ENCODE measurements at regions not wholly inside any gene's neighbourhood (a gene's known extent, or its start where the extent isn't known, plus 50 kb on each side); places are given as distances from the start of the nearest gene placed in this dataset.
"Not testable (repeated sequence)": the region's sequence is repeated elsewhere in the genome, so short reads cannot be mapped to it uniquely, and the experiment has no call there.

DNA sequence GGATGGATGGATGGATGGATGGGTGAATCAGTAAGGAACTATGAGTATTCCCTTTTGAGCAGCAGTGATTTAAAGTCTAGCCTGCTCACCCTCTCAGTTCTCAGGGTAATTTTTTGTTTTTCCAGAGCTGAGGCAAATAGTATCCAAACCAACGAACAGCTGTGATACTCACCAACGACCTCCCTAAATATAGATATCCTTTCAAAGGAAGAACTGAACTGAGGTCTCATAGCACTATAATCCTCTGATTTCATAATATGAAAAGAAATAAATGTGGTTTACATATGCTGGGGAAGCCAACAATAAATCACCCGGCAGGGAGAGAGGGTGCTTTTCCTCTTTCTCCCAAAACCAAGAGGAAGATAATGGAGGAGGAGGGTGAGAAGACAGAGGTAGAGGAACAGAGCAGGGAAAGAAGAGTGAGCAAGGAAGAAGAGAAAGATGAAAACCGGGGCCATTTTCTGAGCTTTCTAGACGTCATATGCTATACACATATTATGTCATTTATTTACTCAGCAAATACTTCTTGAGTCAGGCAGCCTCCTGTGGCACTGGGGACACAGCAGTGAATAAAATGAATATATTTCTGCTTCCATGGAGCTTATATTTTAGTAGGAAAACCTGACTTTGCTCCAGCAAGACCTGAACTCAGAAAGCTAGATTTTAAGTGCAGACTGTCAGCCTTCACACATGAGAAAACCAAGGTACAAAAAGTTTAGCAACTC, 710.7 kb upstream of the TBX3 start:
- no peak for DNase-seq (ENCODE audit: low read depth)

DNA sequence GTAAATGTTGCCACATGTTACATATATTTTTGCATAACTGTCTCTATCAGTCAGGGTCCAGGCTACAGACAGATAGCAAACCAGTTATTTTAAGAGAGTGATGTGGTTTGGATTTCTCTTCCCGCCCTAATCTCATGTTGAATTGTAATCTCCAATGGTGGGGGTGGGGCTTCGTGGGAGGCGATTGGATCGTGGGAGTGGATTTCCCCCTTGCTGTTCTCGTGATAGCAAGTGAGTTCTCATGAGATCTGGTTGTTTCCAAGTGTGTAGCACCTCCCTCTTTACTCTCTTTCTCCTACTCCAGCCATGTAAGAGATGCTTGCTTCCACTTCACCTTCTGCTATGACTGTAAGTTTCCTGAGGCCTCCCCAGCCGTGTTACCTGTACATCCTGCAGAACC, 704.2 kb upstream of the TBX3 start:
- DNase-seq (ENCODE audit: low read depth): no peak

- DNase-seq (ENCODE audit: low read depth): no peak
Observed at GRCh38 chr12:115387467-115387901, 703.5 kb upstream of the TBX3 start.

- no peak for DNase-seq (ENCODE audit: low read depth)
Observed at GRCh38 chr12:115386946-115387345, 703.0 kb upstream of the TBX3 start.

DNA sequence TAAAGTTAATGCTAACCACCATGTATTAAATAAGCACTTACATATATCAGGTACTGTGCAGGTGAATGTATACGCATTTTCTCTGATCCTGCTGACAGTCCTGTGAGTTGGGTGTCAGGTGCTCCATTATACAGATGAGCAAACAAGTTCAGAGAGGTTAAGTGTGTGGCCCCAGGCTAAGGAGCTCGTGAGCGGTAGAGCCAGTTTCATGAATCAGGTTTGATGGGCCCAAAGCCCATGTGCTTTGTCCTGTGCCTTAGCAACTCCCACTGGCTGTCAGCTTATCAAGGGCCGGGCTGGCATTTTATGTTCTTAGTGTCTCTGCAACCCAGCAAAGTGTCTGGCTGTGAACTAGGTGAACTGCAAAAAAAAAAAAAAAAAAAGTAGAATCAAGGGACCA, 701.2 kb upstream of the TBX3 start:
- no peak for DNase-seq (ENCODE audit: low read depth)

- no peak for DNase-seq (ENCODE audit: low read depth)
Observed at GRCh38 chr12:115384391-115384790, 700.4 kb upstream of the TBX3 start.

DNA sequence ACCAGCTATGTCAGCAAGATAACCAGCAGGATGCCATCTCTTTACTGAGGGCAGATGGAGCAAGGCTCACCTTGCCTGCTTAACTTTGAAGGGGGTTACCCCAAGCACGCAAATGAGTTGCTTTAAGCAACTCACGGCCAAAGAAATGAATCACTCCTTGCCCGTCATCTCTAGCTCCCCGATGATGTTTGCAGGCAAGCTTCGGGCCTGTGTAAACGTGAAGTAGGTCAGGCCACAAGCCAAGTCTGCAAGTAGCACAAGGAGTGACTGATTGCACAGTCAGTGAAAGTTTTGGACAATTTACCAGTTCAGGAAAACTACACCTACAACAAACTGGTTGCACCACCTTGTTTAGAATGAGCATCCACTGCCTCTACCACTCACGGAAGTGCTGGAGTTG, 699.7 kb upstream of the TBX3 start:
- DNase-seq (ENCODE audit: low read depth): no peak

DNA sequence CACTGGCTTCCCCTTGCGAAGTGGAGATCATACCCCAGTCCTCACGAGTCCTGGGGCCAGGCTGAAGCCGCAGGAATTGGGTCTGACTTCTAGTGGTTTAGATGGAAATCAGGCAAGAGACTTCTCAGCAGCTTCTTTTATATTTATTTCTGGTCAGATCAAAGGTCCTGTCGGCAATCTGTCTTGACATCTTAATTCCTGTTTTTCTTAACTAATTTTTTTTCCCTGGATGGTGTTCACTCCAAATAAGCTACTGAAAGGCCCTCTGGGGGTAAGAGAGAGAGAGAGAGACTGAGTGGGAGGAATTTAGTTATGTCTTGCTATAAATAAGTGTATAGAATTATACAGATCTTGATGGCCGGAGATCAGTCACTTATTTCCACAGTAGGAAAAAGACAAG, 698.7 kb upstream of the TBX3 start:
- no peak for DNase-seq (ENCODE audit: low read depth)

DNA sequence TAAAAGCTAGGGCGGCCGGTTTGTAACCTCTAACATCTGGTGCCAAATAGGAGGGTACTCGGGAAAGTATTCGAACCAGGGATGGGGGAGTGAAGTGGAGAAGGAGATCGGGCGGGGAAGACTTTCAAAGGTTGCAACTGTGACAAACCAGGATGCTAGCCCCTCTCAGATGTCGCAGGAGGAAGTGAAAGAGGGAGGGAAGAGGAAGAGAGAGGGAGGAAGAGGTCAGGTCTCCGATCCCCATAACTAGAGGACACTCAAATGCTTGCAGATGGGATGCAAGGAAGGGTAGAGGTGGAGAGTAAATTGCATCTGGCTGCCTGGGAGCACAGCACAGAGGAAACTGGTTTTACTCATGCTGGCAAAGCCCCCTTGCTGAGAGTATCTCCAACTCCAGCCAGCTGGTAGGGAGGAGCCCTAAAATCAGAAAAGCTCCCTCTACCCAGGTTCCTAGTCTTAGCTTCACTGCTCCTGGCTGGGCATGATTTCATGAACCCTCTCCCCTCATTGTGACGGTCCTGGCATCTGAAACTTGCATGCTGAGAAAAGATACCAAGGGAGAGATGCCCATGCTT, 696.7 kb upstream of the TBX3 start:
- no peak for DNase-seq (ENCODE audit: low read depth)

DNA sequence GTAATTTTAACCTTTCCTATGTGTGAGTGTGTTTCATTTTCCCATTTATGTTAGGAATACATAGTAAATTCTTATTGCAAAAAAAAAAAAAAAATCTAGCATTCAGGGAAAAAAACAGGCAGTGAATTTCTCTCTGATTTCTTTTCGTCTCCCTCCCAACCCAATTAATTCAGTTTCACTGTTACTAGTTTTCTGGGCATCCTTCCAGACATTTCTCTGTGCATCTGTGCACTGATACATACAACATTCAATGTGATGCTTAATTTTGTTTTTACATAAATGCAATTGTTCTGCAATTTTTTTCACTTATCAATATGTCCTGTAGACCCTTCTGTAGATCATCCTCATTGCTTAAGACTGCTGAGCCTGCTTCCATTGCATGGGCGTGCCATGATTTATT, 694.3 kb upstream of the TBX3 start:
- no peak for DNase-seq (ENCODE audit: low read depth)

DNA sequence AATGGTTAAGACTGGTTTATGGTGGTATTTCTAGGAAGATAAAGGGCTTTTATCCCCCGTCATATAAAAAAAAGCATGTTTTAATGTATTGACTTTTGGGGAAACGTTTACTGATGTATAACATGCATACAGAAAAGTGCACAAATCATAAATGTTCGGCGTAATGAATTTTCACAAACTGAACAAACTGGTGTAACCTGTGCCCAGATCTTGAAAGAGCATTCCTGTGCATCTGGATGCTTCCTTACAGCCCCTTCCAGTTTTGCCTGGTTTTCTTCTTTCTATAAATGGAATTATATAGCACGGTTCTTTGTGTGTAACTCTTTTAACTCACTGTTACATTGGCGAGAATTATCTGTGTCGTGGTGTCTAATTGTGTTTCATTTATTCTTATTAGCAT, 693.8 kb upstream of the TBX3 start:
- no peak for DNase-seq (ENCODE audit: low read depth)

DNA sequence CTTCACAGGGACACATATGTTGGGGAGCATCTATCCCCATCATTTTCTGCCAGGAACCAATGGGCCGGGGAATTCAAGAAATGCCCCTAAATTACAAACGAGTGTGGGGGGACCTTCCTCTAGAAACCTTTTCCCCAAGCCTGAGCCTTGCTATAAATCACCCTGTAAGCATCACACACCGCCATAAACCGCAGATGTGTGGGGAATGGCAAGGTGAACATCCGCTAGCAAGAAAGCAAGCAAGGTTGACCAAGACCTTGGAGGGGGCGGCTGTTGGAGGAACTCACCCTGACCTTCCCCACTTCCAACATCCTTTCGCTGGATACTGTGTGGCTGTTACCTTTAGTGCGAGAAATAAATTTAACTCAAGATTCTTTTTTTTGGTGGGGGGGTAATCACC, 693.3 kb upstream of the TBX3 start:
- DNase-seq (ENCODE audit: low read depth): no peak

GRCh38 chr12:115375186-115375991, 691.4 kb upstream of the TBX3 start:
- no peak for DNase-seq (ENCODE audit: low read depth)

GRCh38 chr12:115374480-115375185, 690.7 kb upstream of the TBX3 start:
- no peak for DNase-seq (ENCODE audit: low read depth)

DNA sequence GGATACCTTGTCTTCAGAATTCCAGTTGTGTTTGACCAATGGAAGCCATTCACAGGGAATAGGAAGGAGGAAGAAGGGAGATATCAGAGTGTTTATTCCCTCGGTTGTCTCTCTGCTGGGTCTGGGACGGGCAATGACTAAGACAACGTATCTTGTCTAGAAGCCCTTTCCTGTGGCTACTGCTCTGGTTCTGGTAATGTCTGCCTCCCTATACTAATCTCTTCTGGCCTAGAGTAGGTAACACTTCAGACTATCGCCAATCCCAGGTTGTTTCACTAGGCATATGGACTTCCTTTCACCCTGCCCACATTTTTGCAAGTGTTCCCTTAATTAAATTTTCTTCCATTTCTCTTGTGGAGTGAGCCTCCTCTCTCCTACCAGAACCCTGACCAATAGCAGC, 687.7 kb upstream of the TBX3 start:
- no peak for DNase-seq (ENCODE audit: low read depth)

DNA sequence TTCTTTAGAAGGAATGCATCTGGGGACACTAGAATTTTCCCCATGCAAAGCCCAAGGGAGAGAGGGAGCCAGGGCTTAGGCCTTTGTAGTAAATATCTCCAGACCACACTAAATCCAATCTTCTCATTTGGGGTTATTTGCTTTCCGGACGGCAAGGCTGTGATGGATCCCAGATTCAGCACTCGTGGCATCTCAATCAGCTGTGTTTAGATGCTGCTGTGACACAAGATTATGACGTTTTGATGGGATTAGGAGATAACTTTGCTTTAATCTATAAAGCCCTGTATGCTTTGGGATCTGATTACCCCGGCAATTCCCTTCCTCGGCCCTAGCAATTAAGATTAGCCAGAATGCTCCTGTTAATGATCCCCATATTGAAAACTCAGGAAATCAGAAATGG, 686.7 kb upstream of the TBX3 start:
- DNase-seq (ENCODE audit: low read depth): no peak

DNA sequence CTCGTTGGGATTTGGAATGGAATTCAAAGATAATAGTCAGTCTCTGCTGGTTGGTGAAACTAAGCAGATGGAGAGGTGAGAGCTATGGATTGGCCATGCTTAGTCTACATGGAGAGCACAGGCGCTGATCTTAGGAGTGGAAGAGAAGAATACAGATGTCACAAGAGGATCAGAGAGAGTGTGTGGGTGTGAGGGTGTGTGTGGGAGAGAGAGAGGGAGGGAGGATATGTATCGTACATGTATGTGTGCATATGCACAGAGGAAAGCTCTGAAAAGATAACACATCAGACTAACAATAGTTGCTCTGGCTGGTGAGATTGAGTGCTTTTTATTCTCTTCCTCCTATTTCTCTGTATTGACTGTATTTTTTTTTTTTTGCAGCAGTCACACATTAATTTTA, 686.2 kb upstream of the TBX3 start:
- no peak for DNase-seq (ENCODE audit: low read depth)

DNA sequence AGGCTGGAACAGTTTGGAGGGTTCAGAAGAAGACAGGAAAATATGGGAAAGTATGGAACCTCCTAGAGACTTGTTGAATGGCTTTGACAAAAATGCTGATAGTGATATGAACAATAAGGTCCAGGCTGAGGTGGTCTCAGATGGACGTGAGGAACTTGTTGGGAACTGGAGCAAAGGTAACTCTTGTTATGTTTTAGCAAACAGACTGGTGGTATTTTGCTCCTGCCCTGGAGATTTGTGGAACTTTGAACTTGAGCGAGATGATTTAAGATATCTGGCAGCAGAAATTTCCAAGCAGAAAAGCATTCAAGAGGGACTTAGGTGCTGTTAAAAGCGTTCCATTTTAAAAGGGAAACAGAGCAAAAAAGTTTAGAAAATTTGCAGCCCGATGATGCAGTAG, 682.3 kb upstream of the TBX3 start:
- DNase-seq (ENCODE audit: low read depth): not testable (repeated sequence)

DNA sequence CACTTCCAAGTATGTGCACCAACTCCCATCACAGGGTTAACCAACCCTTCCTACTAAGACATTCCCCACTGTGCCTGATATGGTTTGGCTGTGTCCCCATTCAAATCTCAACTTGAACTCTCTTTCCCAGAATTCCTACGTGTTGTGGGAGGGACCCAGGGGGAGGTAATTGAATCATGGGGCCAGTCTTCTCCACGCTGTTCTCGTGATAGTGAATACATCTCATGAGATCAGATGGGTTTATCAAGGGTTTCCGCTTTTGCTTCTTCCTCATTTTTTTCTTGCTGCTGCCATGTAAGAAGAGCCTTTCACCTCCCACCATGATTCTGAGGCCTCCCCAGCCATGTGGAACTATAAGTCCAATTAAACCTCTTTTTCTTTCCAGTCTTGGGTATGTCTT, 681.8 kb upstream of the TBX3 start:
- DNase-seq (ENCODE audit: low read depth): not testable (repeated sequence)

DNA sequence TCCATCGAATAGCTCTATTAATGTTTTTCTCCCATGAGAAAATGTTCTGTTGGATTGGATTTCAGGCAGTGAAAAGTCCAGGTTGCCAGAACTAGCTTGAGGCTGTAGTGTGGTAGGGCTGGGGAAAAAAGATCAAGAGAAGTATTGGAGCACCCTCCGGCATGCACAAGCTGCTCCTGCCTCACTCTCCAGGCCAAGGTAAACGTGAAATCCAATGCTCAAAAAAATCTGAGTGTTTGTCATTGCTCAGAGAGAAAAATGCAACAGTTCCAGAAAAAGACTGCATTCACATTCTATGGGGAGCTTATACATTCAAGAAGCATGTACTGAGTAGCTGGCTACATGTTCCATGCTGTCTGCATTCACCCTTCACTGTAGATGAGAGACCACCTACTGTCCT, 680.9 kb upstream of the TBX3 start:
- no peak for DNase-seq (ENCODE audit: low read depth)

DNA sequence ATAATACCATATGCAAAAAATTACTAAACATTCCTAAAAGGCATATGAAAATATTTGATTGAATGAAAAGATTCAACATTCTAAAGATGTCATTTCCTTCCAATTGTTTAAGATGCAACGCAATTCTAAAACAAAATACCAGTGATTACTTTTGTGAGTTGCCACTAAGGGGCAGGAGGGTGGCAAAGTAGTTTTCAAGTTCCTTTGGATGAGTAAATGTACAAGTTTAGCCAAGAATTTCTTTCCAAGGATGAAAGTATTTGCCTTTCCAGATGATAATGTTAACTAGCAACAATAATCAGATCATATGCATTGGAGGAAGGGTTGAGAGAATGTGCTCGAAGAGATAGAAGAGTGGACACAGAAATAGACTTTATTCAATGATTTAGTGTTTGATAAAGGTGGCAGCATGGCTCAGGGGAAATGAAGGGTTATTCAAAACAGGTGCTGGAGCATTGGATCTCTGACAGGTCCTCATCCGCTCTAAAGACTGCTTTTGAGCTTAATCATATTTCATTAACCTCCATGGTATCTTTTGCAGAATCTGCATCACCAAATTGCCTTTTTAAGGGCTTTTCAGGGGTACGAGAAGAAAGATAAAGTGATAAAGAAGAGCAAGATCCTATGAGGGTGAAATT, 678.5 kb upstream of the TBX3 start:
- DNase-seq (ENCODE audit: low read depth): no peak

GRCh38 chr12:115357681-115358080, 673.7 kb upstream of the TBX3 start:
- no peak for DNase-seq (ENCODE audit: low read depth)

Measured in T-helper 22 cell (primary cell).